Hematopoietic multipotent progenitor cell treated with erythropoietin and hydrocortisone succinate and interleukin-3 and kit ligand, for 8 days (in vitro differentiated cells): ENCODE measurements at regions not wholly inside any gene's neighbourhood (a gene's known extent, or its start where the extent isn't known, plus 50 kb on each side); places are given as distances from the start of the nearest gene placed in this dataset.

ENCODE experiments used
- DNase-seq: peaks from one replicate; pipeline ENCODE4 v3.0.0-alpha.2; 2015

DNA sequence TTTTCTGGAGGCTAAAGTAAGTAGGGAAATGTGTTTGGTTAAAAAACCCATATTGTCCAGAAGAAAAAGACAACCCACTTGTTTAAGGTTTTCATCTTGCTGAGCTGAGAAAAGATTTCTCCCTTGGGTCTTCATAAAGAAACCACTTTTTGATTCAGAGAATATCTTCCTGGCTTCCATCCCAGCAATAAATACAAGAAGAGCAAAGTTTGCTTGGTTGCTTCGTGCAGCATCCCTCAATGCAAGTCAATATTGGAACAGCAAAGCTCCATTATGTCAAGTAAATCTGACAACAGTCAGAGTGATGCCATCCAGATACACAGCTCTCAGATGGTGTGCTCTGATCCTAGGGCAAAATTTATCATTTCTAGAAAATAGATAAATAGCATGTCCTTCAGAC, 118.9 kb upstream of the PIRT start:
- no peak for DNase-seq

DNA sequence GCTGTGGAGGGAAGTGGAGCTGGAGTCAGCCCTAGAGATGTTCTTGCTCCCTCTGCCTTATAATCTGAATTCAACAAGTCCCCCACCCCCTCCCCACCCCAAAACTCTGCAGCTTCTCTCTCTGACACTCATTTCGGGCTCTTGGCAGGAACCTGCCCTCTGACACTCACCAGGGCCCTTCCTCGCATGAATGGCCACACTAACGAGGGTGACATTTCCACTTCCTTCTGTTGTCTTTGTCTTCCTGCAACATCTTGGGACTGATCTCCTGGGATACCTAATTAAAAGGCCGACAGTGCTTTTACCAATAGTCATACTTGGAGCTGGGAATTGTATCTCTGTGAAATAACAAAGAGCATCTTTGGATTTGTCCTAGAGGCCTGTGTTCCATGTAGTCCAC, 106.9 kb upstream of the PIRT start:
- DNase-seq: no peak

DNA sequence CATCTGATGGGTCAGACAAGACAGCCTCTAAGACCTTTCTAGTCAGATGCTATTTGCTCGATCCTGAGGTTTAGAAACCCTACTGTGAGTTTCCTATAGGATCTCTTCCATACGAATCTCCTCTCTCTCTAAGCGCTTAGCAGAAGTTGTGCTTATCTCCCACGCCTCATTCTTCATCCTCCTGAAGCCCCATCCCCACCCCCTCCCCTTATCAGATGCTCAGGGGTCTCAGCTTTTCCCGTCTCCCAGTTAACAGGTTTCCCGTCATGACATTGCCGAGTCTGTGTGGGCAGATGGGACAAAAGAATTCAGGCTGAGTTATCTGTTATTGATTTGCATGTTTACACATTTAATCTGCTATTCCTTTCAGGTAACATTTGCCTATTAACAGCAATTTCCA, 99.0 kb upstream of the PIRT start:
- DNase-seq: no peak

DNA sequence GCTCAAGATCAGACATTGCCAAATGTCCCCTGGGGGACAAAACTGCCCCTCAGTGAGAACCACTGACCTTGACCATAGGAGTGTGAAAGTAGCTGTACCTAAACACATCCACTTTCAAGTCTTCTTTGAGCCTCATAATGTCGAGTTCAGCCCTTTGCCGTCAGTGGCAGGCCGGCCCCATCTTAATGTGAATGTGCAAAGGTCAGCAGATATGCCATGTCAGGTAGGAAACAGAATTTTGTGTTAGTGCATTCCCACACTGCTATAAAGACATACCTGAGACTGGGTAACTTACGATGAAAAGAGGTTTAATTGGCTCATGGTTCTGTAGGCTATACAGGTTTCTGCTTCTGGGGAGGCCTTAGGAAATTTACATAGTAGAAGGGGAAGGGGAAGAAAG, 95.1 kb upstream of the PIRT start:
- DNase-seq: no peak

DNA sequence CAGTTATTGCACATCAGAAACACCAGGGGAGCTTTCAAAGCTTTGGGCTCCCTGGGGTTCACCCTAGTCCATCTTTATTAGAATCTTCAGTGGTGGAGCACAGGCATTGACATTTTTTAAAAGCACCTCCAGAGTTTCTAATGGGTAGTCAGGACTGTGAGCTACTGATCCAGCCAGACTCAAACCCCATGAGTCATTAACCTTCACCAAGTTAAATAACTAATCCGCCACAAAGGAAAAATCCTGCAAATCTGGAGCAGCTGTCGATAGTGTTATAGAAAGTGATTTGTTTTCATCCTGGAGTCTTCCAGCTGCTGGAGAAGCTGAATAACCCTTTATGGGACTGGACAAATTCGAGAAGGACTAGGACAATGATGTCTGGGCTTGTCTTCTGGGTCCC, 93.2 kb upstream of the PIRT start:
- DNase-seq: no peak

DNA sequence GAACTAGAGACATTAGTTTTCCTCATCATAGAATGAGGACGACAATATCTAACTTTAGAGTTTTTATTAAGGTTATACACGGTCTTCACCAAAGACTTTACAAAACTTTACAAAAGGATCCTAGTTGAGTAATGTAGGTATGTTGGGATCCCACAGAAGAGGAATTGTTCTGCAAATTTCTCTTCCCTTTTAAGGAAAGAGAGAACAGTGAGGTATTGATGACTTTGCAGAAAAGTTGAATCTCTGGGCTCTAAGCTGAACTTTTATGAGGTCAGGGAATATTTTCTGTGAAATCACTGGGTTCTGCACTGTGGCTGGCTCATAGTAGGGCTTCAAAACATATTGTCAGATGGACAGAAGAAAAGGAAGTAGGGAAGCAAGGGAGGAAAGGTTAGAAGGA, 89.8 kb upstream of the PIRT start:
- no peak for DNase-seq

DNA sequence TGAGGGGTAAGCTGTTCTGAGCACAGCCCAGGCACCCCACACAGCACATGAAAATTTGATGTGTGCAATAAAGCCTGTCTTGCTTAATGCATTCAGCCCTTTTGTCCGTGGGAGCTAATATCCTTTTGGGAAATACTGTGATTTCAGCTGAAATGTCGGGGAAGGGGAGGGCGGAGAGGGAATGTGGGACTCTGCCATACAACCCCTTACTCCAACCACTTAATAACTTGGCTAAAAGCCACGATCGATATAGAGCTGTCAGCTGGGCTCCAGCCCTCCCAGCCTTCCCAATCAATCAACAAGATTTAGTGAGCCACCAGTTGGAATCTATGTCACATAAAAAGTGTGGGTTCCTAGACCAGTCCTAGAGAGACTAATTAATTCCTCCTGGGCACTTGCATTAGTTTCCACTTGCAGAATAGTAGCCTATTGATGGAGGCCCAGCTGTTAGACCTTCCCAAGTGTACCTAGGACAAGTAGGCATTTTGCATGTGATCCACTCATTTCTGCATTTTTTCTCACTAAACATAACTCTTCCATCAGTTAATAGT, 82.7 kb upstream of the PIRT start:
- DNase-seq: no peak

DNA sequence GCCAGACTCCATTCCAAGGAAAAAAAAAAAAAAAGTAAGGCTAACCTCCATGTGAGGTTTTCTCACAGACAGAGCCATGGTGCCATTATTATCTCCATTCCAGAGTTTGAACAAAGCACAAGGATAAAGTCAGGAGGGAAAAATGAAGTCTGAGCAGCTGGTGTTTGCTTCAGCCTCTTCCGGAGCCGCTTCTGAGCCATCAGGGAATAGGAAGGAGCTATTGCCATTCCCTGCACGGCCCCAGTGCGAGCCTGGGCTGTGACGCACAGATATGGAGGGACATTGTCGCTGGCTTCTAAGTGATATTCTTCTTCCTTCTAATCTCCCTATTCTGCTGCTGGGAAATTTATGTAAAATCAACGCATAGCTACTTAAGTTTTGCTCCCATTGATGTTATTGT, 69.5 kb upstream of the PIRT start:
- DNase-seq: no peak

DNA sequence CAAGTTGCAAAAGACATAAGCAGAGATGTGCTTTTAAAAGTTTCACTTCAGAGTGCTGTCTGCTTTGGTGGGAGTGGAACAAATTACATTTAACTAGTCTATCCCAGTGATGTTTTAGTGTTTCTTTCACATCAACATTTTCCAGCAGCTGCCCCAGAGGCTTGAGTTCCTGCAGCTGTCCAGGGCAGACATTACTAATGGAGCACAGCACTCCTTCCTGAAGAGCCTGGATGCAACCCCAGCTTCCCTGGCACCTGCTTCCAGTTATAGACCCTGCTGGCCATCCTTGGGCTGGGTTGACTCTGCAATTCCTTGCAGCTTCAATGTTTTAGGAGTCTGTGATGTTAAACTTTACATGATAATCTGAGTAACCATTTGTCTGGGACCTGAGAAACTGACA, 61.4 kb upstream of the PIRT start:
- DNase-seq: no peak

DNA sequence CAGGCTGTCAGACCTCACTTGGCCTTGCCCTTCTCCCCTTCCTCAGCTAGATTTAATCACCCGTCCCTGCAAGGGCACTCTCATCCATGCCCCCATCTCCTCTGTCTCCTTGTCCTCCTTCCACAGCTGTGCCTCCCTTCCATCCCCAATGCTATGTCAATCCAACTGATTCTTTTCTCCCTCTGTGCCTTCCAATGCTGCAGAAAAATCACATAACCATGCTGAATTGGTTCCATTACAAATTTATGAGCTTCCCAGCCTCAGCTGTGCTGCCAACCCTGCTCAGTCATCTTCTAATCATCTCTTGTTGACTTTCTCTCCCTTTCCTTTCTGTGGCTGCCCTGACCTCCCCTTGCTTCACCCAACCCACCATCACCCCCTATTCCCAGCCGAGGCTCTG, 56.3 kb upstream of the PIRT start:
- no peak for DNase-seq

DNA sequence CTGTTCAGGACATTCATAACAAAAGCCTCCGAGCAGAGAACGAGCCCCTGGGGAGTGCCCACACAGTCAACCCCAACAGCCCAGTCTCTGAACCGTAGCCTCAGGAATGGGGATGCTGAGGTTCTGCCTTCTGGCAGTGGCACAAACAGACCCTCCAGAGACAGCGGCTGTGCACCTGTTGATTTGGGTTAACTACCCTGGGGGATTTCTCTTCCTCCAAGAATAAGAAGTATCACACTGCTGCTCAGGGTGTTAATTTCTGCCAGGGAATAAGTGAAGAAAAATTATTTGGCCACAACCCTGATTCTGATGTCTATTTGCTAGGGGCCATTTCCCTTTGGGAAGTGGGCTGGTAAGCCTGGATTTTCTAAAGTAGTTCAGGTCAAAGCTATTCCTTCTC, 51.0 kb upstream of the PIRT start:
- DNase-seq: no peak
